ENCODE measurements at regions not wholly inside any gene's neighbourhood (a gene's known extent, or its start where the extent isn't known, plus 50 kb on each side); places are given as distances from the start of the nearest gene placed in this dataset.

- DNase-seq = no peak
Observed at GRCh38 chr10:4215963-4216575, 431.1 kb upstream of the KLF6 start.

GRCh38 chr10:4215485-4215884 is 430.5 kb upstream of the KLF6 start:
- DNase-seq = no peak

DNA sequence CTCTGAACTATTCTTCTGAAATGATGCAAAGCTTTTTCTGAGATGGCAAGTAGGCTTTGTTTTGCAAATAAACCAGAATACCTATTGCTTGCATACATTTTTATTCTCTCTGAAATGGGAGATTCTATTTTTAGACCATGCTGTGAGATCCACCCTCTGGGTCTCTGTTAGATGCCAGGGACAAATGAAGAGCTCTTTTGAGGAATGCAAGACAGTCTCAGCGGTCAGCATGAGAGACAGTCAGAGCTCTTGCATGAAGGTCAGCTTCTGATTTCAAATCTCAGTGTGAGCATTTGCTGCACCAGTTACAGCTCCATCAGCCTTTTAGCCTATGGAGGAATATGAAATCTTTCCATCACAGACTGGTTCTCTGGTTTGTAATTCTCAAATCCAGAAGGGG is 429.9 kb upstream of the KLF6 start:
- DNase-seq = no peak

DNA sequence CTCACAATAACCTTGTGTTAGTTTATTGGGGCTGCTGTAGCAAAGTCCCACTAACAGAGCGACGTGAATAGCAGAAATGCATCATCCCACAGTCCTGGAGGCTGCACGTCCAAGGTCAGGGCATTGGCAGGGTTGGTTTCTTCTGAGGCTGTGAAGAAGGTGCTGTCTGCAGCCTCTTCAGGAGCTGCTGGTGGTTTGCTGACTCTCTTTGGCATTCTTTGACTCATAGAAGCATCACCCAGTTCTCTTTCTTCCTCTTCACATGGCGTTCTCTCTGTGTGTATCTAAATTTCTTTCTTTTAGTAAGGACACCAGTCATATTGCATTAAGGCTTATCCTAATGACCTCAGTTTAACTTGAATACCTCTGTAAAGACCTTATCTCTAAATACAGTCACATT is 428.4 kb upstream of the KLF6 start:
- DNase-seq = no peak

DNA sequence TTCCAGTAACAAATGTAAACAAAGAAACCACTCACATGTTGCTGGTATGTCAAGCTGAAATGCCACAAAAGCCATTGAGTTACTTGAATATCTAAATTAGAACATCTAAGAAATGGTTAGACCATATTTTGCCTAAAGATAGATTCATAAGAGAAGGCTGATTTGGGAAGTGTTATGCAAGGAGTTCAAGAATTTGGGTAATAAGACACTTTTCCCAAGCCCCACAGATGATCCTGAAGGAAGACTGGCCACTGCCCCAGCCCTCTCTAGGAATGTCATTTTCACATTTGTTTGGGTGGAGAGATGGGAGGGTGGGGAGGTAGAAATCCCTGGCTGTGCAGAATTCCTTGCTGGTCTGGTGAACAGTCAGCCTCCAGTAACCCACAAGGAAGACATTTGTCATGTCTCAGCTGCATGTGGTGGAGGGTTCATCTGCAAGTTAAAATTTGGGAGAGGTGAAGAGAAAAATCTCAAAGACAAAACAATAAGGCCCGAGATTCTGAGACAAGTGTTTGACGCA is 427.2 kb upstream of the KLF6 start:
- DNase-seq = no peak

- no peak for DNase-seq
Observed at GRCh38 chr10:4208499-4208898, 423.5 kb upstream of the KLF6 start.

DNA sequence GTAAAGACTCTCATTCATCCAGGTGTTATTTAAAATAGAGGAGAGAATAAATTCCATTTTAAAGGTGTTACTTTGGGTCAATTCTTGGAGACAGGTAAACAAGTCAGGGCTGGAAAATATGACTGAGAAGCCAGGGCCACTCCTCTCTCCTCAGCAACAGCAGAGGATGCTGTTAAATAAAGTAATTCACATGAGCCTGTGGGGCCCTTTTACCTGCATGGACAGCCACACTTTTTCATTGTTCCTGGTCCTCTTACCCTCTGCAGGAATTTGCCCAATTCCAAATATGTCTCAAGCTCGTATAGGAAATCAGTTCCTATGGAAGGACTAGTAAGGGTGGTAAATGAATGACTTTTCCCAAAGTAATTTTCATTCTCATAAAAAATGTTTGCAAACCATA is 420.1 kb upstream of the KLF6 start:
- no peak for DNase-seq

- DNase-seq = no peak
Observed at GRCh38 chr10:4202938-4203337, 417.9 kb upstream of the KLF6 start.

GRCh38 chr10:4201866-4202825 is 417.1 kb upstream of the KLF6 start:
- DNase-seq = no peak

DNA sequence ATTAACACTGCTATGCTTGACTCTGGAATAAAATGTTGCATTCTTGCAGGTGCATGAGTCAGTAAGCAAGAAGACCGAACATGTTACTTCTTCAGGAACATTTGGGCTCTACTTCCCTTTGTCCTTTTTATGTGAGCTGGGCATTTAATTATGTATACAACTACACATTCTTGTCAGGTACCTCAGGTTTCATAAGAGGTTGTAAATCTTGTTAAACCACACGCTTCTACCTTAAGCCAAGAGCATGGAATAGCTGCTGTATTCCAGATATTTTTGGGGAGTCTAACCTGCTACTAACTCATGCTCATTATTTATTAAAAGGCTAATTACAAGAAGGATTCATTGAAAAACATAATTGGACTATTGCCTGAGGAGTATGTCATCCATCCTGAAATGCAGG is 414.2 kb upstream of the KLF6 start:
- no peak for DNase-seq

DNA sequence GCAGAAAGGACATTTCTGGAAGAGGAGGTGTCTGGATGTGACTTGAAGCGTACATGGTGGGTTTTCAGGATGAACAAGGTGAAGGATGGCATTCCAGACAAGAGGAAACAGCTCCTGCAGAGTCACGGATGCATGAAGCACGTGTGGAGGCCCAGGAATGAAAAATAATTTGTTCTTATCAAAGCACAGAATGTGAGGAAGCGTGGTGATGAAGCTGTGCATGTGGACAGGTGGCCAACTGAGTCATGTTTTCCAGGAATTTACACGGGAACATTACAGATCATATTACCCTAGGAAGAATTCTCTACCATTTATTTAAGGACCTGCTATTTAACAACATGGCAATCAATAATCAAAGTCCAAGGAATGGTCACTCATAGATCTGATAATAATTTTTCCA is 413.2 kb upstream of the KLF6 start:
- DNase-seq = no peak

DNA sequence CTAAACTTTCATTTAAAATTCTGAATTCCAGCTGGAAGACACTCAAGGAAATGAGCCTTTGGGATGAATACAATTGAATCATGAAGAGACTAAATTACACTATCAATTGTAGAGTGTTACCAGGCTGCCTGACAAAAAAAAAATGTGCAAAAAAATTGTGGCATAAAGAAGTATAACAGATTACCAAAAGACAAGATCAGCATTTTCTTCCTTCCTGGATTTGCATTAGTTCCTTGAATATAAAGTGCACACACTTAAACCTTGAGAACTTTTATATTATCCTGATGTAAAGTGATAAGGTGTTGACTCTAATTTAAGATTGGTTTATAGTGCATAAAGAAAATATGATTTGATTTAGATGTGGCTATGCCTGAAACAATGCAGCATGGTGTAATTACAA is 412.7 kb upstream of the KLF6 start:
- DNase-seq = no peak

- DNase-seq = no peak
Observed at GRCh38 chr10:4196771-4197390, 411.9 kb upstream of the KLF6 start.

GRCh38 chr10:4196183-4196582 is 411.2 kb upstream of the KLF6 start:
- no peak for DNase-seq

DNA sequence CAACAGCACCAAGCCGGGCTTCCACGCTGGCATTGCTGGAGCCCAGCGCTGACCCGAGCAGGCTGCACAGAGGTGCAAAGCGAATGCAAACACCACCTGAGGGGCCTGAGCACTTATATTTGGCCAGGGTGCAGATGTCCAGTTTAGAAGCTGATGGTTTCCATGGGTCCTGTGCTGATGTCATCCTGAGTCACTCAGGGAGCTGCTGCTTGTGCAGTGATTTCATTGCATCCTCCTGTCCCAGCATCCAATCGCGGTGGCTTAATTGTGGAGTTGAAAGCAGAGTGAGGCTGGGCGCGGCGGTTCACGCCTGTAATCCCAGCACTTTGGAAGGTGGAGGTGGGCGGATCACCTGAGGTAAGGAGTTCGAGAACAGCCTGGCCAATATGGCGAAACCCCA is 410.2 kb upstream of the KLF6 start:
- DNase-seq = no peak

DNA sequence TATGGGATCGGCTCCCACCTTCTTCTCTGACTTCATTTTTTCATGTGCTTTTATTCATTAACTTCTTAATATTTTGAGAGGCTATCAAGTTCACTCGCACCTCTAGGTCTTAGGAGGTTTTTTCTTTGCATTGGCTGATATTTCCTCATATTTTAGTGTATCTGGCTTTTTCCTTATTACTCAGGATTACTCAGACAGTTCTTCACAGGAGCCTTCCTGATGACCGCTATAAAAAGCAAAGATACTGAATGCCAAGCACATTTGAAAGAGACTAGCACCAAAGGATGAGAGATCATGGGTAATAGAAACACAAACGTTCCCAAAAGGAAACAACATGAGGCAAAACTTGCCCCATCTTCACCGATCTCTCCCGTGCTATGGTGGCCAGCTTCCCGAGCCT is 409.2 kb upstream of the KLF6 start:
- no peak for DNase-seq

DNA sequence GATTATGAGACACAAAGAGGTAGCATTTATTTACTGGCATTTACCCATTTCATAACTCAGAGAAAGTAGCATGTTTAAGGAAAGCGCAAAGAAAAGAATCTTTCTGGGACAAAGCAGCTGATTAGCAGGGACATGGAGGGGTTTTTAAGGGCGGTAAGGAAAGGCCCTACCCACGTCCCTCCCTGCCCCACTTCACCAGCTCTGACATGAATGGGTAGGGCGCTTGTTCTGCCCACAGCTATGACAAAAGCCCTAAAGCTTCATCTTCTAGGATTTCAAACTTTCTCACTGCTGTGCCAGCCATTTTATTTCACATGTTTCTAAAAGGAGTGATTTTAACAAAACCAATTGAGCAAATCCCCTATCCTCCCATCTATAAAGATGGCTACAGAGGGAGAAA is 406.9 kb upstream of the KLF6 start:
- DNase-seq = no peak

DNA sequence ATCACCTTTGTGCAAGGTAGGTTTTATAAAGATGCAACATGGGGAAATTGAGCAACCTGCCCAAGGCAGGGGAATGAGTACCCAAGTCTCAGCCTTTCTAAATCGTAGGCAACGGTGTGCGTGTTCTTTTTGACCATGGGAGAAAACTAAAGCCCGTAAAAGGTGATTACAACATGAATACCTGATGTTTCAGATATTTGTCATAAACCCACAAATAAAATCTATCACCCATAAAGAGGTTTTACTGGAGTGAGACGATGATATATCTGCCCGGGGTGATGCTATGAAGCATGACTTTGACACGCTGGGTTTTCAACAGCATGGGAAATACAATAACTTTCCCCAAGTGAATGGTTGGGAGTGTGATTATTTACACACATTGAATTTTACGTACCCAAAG is 406.3 kb upstream of the KLF6 start:
- no peak for DNase-seq

DNA sequence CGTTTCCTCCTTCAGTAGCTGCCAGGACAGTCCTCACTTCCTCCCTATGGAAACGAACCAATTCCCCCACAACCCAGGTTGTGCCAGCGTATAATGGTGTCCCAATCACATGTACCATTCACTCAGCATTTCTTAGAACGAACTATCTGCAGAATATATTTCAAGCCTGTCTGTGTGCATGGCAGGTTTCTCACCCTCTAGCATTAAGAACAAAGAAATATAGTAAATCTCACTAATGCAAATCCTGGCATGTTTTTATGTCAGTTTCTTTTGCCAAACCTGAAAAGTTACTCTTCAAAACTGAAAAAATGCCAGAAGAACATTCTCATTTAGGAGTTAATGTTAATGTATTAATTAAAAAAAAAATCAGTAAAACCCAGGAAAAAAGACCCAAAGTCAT is 405.9 kb upstream of the KLF6 start:
- no peak for DNase-seq

DNA sequence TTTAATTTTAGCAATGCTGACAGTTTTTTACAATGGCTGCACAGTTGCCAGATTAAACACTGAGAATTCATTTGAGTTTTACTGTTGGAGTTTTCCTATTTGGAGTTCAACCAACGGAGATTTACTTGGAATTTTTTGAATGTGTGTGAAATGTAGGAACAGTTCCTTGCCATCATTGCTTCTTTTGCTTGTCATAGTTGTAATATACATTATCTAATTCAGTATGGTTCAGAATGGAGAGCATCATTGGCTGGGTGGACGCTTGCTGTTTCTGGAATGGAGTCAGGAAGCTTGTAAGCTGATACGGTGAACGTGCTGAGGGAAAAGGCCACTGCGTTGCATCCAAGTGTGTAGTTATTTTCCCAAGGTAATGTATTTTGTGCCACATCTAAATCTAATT is 404.3 kb upstream of the KLF6 start:
- DNase-seq = no peak

GRCh38 chr10:4188406-4188805 is 403.4 kb upstream of the KLF6 start:
- DNase-seq = no peak

DNA sequence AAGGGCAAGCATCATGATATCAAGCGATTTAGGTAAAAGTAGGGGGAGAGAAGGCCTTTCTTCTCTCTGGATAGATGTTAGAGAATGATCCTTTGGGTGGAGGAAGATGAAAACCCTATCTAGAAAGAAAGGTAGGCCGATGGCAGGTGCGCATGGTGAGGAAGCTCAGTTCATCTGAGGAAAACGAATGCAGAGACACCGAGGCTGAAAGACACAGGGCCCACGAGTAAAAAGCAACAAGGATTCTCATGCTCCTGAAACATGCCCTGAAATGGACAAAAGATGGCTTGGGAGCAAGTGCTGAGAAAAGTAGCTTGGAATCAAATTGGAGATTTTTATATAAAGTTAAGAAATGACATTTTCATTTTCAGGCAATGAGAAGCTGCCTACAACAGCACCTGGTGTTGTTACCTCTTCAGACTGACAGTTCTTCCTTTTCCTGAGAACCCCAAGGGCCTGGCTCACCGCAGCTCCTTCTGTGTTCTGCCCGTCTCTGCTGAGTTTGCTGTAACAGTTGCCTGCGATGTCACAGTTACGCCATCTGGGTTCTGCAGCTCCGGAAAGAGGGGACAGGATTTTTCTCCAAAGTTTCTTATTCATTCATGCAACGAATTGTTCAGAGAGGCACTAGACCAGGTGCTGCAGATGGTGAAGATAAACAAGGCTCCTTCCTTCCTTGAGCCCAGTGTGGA is 402.0 kb upstream of the KLF6 start:
- DNase-seq = no peak

DNA sequence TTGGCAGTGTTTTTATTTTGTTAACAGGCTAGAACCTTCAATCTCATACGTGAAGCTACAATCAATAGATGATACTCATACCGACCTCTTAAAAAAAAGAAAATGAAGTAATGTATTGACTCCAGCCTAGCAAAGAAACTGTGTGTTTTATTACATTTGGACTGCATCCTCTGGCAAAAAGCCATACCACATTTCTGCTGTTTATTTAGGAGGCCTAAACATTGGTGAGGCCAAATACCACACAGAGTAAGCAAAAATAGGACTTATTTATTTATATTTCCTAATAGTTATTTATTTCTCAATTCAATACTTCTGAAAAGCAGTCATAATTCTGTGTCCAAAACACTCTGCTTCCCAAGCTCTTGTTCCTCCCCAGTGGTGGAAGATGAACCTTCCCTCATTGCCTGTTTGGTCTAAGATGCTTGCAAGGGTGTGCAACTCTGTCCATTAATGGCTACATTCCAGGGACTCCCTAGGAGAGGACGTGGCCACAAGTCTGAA is 398.8 kb upstream of the KLF6 start:
- DNase-seq = no peak

Data from NCI-H1930 (cell line).